ENCODE measurements at regions not wholly inside any gene's neighbourhood (a gene's known extent, or its start where the extent isn't known, plus 50 kb on each side); places are given as distances from the start of the nearest gene placed in this dataset.

- 81 to 90% methylated on average over 4 of the region's 4 CpGs for WGBS, 2 donors
- Histone ChIP-seq H3K27ac (no peak overlapping the region), H3K4me3 (no peak overlapping the region), H3K4me1 (no peaks in the 10 kb centered on the region), H3K36me3 (replicated peaks in 1 of 2; ENCODE audit: insufficient read depth in 1 of 2, low read depth in 2 of 2) (no peaks in the 10 kb centered on the region), H3K27me3 (no peaks in the 10 kb centered on the region), H3K9me3 (no peaks in the 10 kb centered on the region)
- TF ChIP-seq CTCF (IDR thresholded peaks at IDR 0.05) (no peak), POLR2A (IDR thresholded peaks at IDR 0.05) (no peak)
- no peak for DNase-seq
- no peak for ATAC-seq
- intact Hi-C loops (cut with DNase I): no loop called here
These were observed 76.2 kb upstream of the SIX2 start for GRCh38 chr2:45085487-45085886.

GRCh38 chr2:45084361-45085020, 75.2 kb upstream of the SIX2 start:
- Histone ChIP-seq H3K27ac (no peak overlapping the region), H3K4me3 (no peak overlapping the region), H3K4me1 (no peaks in the 10 kb centered on the region), H3K36me3 (replicated peaks in 1 of 2; ENCODE audit: insufficient read depth in 1 of 2, low read depth in 2 of 2) (no peaks in the 10 kb centered on the region), H3K9me3 (no peaks in the 10 kb centered on the region), H3K27me3 (no peaks in the 10 kb centered on the region)
- TF ChIP-seq CTCF (IDR thresholded peaks at IDR 0.05) (no peak), POLR2A (IDR thresholded peaks at IDR 0.05) (no peak)
- ATAC-seq (no peak), DNase-seq (no peak)
- 74 to 82% methylated on average over 8 of the region's 8 CpGs for WGBS, 2 donors
- intact Hi-C loops (cut with DNase I): no loop called here

- ATAC-seq: no peak
- Histone ChIP-seq H3K27ac (no peak overlapping the region), H3K36me3 (replicated peaks in 1 of 2; ENCODE audit: insufficient read depth in 1 of 2, low read depth in 2 of 2) (no peaks in the 10 kb centered on the region), H3K27me3 (no peaks in the 10 kb centered on the region), H3K4me3 (no peak overlapping the region), H3K4me1 (no peaks in the 10 kb centered on the region), H3K9me3 (no peaks in the 10 kb centered on the region)
- no peak for DNase-seq
- 27 to 35% methylated on average over 4 of the region's 4 CpGs for WGBS, 2 donors
- intact Hi-C loops (cut with DNase I): no loop called here
- TF ChIP-seq CTCF (IDR thresholded peaks at IDR 0.05) (no peak), POLR2A (IDR thresholded peaks at IDR 0.05) (no peak)
These were observed 73.9 kb upstream of the SIX2 start for GRCh38 chr2:45083175-45083574.

- Histone ChIP-seq H3K4me3 (no peak overlapping the region), H3K4me1 (no peaks in the 10 kb centered on the region), H3K27me3 (no peaks in the 10 kb centered on the region), H3K36me3 (replicated peaks in 1 of 2; ENCODE audit: insufficient read depth in 1 of 2, low read depth in 2 of 2) (no peaks in the 10 kb centered on the region), H3K27ac (no peak overlapping the region), H3K9me3 (no peaks in the 10 kb centered on the region)
- WGBS, 2 donors: 69 to 83% methylated on average over 4 of the region's 4 CpGs
- ATAC-seq (no peak), DNase-seq (no peak)
- TF ChIP-seq POLR2A (IDR thresholded peaks at IDR 0.05): no peak
- TF ChIP-seq CTCF (IDR thresholded peaks at IDR 0.05): no peak
- intact Hi-C loops (cut with DNase I): no loop called here
These were observed 65.5 kb upstream of the SIX2 start for GRCh38 chr2:45074713-45075112.

- intact Hi-C loops (cut with DNase I): no loop called here
- TF ChIP-seq CTCF (IDR thresholded peaks at IDR 0.05): no peak
- no peak for TF ChIP-seq POLR2A (IDR thresholded peaks at IDR 0.05)
- Histone ChIP-seq H3K27me3 (no peaks in the 10 kb centered on the region), H3K36me3 (replicated peaks in 1 of 2; ENCODE audit: insufficient read depth in 1 of 2, low read depth in 2 of 2) (no peaks in the 10 kb centered on the region), H3K4me1 (no peaks in the 10 kb centered on the region), H3K4me3 (no peak overlapping the region), H3K9me3 (no peaks in the 10 kb centered on the region), H3K27ac (no peak overlapping the region)
- WGBS, 2 donors: 83 to 92% methylated on average over 8 of the region's 8 CpGs
- no peak for DNase-seq
- ATAC-seq: no peak
These were observed 63.6 kb upstream of the SIX2 start for GRCh38 chr2:45072862-45073237.

Measured in body of pancreas (tissue), 4 donors.